ENCODE measurements at regions not wholly inside any gene's neighbourhood (a gene's known extent, or its start where the extent isn't known, plus 50 kb on each side); places are given as distances from the start of the nearest gene placed in this dataset.

DNA sequence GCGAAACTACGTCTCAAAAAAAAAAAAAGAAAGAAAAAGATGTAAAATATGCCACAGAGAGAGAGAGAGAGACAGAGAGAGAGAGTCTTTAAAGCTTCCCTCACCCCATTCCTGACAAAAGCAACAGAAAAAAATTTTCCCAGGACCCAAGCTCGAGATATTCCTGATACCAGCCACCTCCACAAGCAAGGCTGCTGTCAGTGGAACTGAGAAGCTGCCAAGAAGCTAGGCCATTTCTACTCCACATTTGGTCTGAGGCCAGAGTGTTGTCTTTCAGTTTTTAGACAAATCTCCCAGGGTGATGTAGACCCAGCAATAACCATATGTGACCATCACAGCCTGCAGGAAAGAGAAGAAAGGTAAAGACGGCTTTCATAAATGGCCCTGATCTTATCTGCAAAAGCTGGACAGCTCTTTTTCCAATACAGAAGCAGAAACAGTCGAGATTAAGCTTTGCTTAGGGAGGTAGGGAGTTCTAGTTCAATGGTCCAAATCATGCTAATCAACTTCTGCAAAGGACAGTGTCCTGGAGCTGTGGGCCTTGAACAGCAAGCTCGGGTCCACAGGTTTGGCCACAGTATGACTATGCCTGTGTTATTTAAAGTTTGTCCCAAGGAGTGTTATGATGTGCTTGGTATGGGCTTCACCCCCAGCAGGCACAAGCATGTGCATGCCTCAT is 130.3 kb upstream of the NUDT4 start:
- TF ChIP-seq CBX8 (IDR thresholded peaks at IDR 0.05; ENCODE audit: borderline replicate concordance, low read depth, low read length) = no peak
- no peak for TF ChIP-seq TAF1 (IDR thresholded peaks at IDR 0.05; ENCODE audit: low read depth, low read length)
- TF ChIP-seq EZH2 (IDR thresholded peaks at IDR 0.05; ENCODE audit: low read depth, low read length, severe bottlenecking) = no peak
- TF ChIP-seq, protein P1, sequence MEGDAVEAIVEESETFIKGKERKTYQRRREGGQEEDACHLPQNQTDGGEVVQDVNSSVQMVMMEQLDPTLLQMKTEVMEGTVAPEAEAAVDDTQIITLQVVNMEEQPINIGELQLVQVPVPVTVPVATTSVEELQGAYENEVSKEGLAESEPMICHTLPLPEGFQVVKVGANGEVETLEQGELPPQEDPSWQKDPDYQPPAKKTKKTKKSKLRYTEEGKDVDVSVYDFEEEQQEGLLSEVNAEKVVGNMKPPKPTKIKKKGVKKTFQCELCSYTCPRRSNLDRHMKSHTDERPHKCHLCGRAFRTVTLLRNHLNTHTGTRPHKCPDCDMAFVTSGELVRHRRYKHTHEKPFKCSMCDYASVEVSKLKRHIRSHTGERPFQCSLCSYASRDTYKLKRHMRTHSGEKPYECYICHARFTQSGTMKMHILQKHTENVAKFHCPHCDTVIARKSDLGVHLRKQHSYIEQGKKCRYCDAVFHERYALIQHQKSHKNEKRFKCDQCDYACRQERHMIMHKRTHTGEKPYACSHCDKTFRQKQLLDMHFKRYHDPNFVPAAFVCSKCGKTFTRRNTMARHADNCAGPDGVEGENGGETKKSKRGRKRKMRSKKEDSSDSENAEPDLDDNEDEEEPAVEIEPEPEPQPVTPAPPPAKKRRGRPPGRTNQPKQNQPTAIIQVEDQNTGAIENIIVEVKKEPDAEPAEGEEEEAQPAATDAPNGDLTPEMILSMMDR (IDR thresholded peaks at IDR 0.05; ENCODE audit: control extremely low read depth in 1 of 3, insufficient read depth in 1 of 3, low read depth in 1 of 3, low read length in 3 of 3) = no peak
- TF ChIP-seq, protein P2, sequence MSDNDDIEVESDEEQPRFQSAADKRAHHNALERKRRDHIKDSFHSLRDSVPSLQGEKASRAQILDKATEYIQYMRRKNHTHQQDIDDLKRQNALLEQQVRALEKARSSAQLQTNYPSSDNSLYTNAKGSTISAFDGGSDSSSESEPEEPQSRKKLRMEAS (IDR thresholded peaks at IDR 0.05) = no peak
- TF ChIP-seq BACH1 (IDR thresholded peaks at IDR 0.05; ENCODE audit: low read length) = no peak
- TF ChIP-seq, protein P3, sequence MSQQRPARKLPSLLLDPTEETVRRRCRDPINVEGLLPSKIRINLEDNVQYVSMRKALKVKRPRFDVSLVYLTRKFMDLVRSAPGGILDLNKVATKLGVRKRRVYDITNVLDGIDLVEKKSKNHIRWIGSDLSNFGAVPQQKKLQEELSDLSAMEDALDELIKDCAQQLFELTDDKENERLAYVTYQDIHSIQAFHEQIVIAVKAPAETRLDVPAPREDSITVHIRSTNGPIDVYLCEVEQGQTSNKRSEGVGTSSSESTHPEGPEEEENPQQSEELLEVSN (IDR thresholded peaks at IDR 0.05) = no peak
- TF ChIP-seq POLR2A (IDR thresholded peaks at IDR 0.05; ENCODE audit: control extremely low read depth in 1 of 2, low read depth in 2 of 2, low read length in 2 of 2) = no peak

Data from H1 (cell line).